Ishikawa (cell line): ENCODE measurements at regions not wholly inside any gene's neighbourhood (a gene's known extent, or its start where the extent isn't known, plus 50 kb on each side); places are given as distances from the start of the nearest gene placed in this dataset.

Source experiments
- CEBPB ChIP-seq: IDR thresholded peaks from 2 replicates; pipeline ENCODE4 v1.6.1; 2012
- CREB1 ChIP-seq: IDR thresholded peaks from 2 replicates; pipeline ENCODE4 v1.6.1; 2012; ENCODE audit warnings: low read depth
- EGR1 ChIP-seq: IDR thresholded peaks from 2 replicates; pipeline ENCODE4 v1.6.1; 2012
- EP300 ChIP-seq: IDR thresholded peaks from 2 replicates; pipeline ENCODE4 v1.6.1; 2012; ENCODE audit warnings: borderline replicate concordance
- MAX ChIP-seq: IDR thresholded peaks from 2 replicates; pipeline ENCODE4 v1.6.1; 2012
- RAD21 ChIP-seq: IDR thresholded peaks from 2 replicates; pipeline ENCODE4 v1.6.1; 2012; ENCODE audit warnings: low read depth
- TAF1 ChIP-seq: IDR thresholded peaks from 2 replicates; pipeline ENCODE4 v1.6.1; 2012; ENCODE audit warnings: low read depth, mild to moderate bottlenecking
- TCF12 ChIP-seq: IDR thresholded peaks from 2 replicates; pipeline ENCODE4 v1.6.1; 2012; ENCODE audit warnings: low read depth
- YY1 ChIP-seq: IDR thresholded peaks from 2 replicates; pipeline ENCODE4 v1.6.1; 2012; ENCODE audit warnings: low read depth

- TF ChIP-seq TCF12 (no peak), MAX (no peak), EP300 (no peak), TAF1 (no peak), CREB1 (no peak), CEBPB (no peak), EGR1 (no peak), YY1 (no peak), RAD21 (no peak)
Observed at GRCh38 chr10:120998251-120998650, 147.1 kb downstream of the WDR11 start.
